CD4-positive, alpha-beta T cell treated with Interleukin-6 at 100 ng/mL for 8 hours (primary cell): ENCODE measurements at regions not wholly inside any gene's neighbourhood (a gene's known extent, or its start where the extent isn't known, plus 50 kb on each side); places are given as distances from the start of the nearest gene placed in this dataset.
"Not testable (repeated sequence)": the region's sequence is repeated elsewhere in the genome, so short reads cannot be mapped to it uniquely, and the experiment has no call there.

ENCODE experiments used
- DNase-seq: peaks from one replicate; pipeline ENCODE4 v3.0.0-alpha.2; 2020; ENCODE audit warnings: mixed read lengths, low spot score

GRCh38 chr16:18263046-18263445 is 73.5 kb downstream of the NPIPA8 start:
- not testable (repeated sequence) for DNase-seq

DNA sequence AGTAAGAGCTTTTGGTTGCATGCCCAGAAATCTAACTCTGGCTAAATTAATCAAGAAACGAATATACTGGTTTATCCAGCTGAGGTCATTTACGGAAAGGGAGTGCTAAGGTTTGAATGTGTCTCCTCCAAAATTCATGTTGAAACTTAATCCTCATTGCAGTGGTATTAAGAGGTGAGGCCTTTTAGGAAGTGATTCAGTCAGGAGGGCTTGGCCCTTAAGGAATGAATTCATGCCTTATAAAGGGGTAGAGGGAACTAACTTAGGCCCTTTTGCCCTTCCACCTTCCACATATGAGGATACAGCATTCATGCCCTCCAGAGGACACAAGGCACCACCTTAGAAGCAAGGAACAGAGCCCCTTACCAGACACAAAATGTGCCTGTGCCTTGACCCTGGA is 74.7 kb downstream of the NPIPA8 start:
- DNase-seq, result not testable (repeated sequence)

DNA sequence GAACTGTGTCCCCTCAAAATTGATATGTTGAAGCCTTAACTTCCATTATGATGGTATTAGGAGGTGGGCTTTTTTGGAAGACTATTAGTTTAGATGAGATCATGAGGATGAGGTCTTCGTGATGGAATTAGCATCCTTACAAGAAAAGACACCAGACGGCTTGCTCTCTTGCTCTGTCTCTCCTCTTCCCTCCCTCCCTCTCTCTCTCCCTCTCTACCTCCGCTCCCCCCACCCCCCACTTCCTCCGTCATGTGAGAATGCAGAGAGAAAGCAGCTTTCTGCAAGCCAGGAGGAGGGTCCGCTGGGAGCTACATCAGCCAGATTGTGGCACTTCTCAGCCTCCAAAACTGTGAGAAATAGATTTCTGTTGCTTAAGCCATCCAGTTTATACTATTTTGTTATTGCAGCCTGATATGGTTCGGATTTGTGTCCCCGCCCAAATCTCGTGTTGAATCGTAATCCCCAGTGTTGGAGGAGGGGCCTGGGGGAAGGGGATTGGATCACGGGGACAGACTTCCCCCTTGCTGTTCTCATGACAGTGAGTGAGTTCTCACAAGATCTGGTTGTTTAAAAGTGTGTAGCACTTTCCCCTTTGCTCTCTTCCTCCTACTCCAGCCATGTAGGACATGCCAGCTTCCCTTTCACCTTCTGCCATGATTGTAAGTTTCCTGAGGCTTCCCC is 76.9 kb downstream of the NPIPA8 start:
- not testable (repeated sequence) for DNase-seq

- not testable (repeated sequence) for DNase-seq
Observed at GRCh38 chr16:18252943-18253342, 83.6 kb downstream of the NPIPA8 start.

DNA sequence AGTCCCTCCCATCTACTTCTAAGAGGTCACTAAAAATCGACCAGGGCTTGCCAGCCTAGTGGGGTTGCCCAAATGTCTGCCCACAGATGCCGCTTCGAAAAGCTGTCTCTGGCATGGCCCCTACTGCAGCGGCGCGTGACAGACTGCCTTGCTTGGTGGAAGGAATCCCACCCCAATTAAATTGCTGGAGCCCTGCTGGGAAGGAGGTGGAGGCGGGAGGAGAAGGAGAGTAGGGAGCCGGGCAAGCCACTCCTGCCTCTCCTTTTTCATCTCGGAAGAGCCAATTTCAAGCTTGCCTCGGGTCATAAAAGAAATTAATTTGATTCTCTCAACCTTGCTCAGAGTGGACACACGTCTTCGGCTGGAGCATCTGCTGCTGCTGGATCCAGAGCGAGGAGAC is 106.0 kb downstream of the NPIPA8 start:
- DNase-seq, result not testable (repeated sequence)

DNA sequence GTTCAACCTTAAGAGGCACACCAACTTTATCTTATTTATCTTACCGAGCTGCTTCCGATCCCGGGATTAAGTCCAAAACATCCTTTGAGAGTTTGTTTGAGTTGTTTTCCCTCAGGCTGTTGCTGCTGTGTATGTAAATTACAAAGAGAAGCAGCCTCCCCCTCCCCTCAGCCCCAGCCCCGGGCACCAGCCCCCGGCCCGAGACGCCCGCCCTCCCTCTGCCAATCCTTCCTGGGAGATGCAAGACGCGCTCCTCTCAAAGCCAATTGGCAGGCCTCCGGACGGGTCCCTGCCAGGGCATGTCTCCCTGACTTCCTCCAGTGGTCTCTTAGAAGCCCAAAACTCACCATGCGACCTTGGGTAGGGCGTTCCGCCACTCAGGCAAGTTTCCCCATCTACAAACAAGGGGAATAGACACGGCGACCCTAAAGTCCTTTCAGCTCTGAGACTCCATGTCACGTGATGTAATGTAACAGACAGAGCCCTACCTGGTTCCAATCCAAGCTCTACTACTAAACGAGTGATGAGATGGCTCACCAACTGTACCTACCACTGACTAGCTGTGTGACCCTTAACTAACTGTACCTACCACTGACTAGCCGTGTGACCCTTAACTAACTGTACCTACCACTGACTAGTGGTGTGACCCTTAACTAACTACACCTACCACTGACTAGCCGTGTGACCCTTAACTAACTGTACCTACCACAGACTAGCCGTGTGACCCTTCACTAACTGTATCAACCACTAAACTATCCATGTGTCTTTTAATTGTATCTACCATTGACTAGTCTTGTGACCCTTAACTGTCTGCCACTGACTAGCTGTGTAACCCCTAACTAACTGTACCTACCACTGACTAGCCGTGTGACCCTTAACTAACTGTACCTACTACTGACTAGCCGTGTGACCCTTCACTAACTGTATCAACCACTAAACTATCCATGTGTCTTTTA is 114.2 kb downstream of the NPIPA8 start:
- DNase-seq, result not testable (repeated sequence)

GRCh38 chr16:18217741-18218140 is 118.8 kb downstream of the NPIPA8 start:
- not testable (repeated sequence) for DNase-seq

- not testable (repeated sequence) for DNase-seq
Observed at GRCh38 chr16:18216814-18217213, 119.7 kb downstream of the NPIPA8 start.

DNA sequence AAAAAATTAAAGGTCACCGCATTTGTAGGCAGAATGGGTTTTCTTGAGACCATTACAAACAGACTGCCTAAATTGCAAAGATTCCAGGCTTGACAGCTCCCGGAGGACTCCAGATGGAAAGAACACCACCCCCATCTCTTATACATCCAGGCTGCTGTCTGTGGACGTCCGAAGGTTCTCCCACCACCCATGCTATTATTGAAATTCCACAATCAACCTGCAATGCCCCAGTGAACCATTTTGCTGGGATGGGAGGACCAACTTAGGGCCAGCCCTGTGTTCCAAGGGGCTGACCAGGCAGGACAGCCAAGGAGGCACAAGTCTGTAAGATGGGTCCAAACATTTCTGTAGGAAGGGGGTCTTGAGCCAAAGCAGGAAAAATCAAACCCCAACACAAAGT is 122.7 kb downstream of the NPIPA8 start:
- DNase-seq, result not testable (repeated sequence)

DNA sequence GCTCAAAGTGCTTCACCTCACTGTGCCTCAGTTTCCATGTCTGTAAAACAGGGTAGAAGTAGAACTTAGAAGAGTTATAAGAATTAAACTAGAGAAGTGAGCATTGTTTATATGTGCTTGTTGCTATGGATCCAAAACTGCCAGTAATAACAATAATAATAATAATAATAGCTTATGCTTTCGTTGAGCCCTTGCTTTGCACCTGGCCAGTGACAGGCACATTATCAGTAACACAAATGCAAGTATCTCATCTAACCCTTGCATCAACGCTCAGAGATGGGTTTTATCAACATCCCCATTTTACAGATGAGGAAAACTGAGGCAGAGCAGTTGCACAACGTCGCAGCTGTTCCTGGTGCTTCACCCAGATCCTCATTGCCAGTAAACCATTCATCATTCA is 125.0 kb downstream of the NPIPA8 start:
- DNase-seq, result not testable (repeated sequence)

GRCh38 chr16:18204786-18205185 is 131.8 kb downstream of the NPIPA8 start:
- DNase-seq, result not testable (repeated sequence)

- not testable (repeated sequence) for DNase-seq
Observed at GRCh38 chr16:18204309-18204708, 132.2 kb downstream of the NPIPA8 start.

- not testable (repeated sequence) for DNase-seq
Observed at GRCh38 chr16:18201511-18201910, 135.0 kb downstream of the NPIPA8 start.

DNA sequence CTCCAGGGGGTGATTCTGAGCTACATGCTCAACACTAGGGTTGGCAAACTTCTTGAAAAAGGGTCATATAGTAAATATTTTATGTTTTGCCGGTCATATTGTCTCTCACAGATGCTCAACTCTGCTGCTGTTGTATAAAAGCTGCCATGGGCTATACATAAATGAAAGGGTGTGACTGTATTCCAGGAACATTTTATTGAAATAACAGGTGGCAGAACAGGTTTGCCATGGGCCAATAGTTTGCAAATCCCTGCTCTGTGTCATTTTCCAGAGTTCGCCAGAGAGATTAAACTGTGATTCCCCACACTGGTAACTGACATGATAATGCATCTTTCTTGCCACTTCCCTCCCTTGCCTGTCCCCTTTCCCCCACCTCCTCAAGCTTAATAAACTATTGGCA is 144.1 kb downstream of the NPIPA8 start:
- DNase-seq, result not testable (repeated sequence)

GRCh38 chr16:18190179-18190578 is 146.4 kb downstream of the NPIPA8 start:
- not testable (repeated sequence) for DNase-seq

- not testable (repeated sequence) for DNase-seq
Observed at GRCh38 chr16:18184755-18185154, 151.8 kb downstream of the NPIPA8 start.

DNA sequence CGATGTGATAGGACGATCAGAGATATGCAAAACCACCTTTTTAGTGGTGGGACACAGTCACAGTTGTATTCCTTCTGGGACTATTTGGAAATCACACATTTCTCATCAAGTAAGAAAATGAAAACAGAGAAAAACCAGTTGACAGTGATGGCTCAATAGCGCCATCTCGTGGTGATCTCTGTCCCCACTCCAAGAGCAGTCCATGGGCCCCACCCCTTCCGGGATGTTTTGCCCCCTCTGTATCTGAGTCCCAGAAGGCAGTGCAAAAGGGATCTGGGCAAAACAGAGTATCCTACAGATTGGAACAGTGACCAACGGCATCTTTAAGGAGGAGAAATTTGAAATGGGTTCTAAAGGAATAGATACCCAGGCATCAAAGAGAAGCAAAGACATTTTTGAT is 155.5 kb downstream of the NPIPA8 start:
- not testable (repeated sequence) for DNase-seq

- not testable (repeated sequence) for DNase-seq
Observed at GRCh38 chr16:18173945-18174497, 162.5 kb downstream of the NPIPA8 start.

GRCh38 chr16:18162293-18162692 is 174.2 kb downstream of the NPIPA8 start:
- not testable (repeated sequence) for DNase-seq

GRCh38 chr16:18161224-18161623 is 175.3 kb downstream of the NPIPA8 start:
- not testable (repeated sequence) for DNase-seq

DNA sequence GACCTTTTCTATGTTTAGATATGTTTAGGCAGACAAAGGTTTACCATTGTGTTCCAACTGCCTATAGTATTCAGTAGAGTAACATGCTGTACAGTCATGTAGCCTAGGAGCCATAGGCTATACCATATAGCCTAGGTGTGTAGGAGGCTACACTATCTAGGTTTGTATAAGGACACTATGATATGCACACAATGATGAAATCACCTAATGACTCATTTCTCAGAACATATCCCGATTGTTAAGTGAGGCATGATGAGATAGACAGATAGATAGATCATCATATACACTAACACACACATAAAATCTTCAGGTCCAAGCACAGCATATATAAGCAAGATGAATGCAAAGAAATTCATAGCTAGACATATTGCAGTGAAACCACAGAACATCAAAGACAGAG is 177.4 kb downstream of the NPIPA8 start:
- not testable (repeated sequence) for DNase-seq

- DNase-seq, result not testable (repeated sequence)
Observed at GRCh38 chr16:18157854-18158253, 178.7 kb downstream of the NPIPA8 start.
